ENCODE measurements at regions not wholly inside any gene's neighbourhood (a gene's known extent, or its start where the extent isn't known, plus 50 kb on each side); places are given as distances from the start of the nearest gene placed in this dataset.
A peak's percentile ranks its signal among the peaks of the same experiment; 100 is the strongest.
"Not testable (repeated sequence)": the region's sequence is repeated elsewhere in the genome, so short reads cannot be mapped to it uniquely, and the experiment has no call there.

DNA sequence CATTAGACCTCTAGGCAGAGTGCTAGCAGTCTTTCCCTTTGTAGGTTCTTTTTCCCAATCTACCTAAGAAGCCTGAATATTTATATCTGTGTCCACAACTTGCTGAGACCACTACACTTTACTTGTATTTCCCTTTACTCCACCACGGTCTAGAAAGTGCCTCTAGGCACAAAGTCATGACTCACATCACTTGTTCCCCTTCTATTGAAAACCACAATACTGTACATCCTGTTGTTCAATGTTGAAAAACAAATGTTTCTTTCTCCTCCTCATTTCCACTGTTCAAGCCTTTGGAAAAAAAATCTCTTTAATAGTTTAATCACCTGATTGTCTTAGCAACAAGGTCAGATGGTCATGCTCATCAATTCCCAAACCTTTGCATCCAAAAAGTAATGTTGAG, 326.7 kb downstream of the GUCY2F start:
- DNase-seq = no peak

DNA sequence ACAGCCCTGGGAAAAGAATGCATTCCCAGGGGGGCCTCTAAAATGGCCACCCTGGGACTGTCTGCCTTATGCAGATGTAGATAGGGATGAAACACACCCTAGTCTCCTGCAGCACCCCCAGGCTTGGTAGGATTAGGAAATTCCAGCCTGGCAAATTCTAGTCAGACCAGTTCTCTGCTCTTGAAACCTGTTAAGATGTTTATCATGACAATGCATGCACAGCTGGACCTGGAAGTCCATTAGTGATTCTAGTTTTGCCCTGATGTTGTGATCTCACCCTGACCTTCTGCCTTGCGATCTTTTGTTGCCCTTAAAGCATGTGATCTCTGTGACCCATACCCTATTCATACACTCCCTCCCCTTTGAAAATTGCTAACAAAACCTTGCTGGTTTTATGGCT, 337.7 kb downstream of the GUCY2F start:
- DNase-seq = not testable (repeated sequence)

DNA sequence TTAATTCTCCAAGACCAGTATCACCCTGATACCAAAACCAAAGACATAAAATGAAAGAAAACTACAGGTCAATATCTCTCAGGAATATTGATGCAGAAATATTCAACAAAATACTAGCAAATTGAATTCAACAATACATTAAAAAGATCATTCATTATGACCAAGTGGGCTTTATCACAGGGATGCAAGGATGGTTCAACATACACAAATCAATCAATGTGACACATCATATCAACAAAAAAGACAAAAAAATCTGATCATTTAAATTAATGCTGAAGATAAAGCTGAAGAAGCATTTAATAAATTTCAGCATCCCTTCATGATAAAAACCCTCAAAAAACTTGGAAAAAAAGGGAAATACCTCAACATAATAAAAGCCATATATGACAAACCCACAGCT, 341.4 kb downstream of the GUCY2F start:
- no peak for DNase-seq

DNA sequence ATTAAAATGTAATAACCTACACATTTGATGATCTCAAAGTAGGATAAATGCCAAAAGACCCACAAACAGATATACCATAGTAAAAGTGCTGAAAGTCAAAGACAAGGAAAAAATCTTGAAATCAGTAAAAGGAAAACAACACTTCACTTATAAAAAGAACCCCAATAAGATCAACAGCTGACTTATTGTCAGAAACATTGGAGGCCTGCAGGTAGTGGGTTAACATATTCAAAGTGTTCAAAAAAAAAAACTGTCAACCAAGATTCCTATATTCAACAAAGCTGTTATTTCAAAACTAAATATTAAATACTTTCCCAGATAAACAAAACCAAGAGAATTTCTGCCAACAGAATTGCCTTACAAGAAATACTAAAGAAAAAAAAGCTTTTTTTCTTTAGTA, 347.1 kb downstream of the GUCY2F start:
- no peak for DNase-seq

DNA sequence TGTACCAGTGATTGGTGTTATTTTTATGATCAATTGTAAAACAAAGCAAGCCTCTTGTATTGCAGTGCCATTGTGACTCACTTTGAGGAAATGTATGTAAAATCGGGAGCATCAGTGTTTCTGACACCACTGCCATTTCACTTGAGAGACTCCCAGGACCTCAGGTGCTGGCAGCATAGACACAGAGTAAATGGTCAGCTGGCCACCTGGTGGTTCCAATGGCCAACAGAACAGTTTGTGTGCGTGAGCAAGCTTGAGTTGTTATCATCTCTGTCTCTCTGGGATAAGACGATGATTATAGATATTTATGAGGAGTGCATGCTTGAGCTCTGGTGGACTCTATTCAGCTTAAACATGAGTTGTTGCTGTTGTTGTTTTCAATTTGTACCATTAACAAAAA, 356.6 kb downstream of the GUCY2F start:
- no peak for DNase-seq

DNA sequence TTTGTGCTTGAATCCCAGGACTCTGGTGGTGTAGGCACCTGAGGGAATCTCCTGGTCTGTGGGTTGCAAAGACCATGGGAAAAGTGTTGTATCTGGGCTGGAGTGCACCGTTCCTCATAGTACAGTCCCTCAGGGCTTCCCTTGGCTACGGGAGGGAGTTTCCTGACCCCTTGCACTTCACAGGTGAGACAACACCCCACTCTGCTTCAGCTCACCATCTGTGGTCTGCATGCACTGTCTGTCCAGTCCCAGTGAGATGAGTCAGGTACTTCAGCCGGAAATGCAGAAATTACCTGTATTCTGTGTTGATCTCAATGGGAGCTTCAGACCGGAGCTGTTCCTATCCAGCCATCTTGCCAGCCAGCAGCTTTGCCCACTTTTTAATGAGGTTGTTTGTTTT, 353.0 kb upstream of the IRS4 start:
- DNase-seq = no peak

DNA sequence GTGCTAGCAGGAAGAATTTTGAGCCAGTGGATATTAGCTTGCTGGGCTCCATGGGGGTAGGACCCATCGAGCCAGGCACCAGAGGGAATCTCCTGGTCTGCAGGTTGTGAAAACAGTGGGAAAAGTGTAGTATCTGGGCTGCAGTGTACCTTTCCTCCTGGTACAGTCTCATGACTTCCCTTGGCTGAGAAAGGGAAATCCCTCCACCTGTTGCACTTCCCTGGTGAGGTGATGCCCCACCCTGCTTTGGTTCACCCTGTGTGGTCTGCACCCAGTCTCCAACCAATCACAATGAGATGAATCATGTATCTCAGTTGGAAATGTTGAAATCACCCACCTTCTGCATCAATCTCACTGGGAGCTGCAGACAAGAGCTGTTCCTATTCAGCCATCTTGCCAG, 341.4 kb upstream of the IRS4 start:
- no peak for DNase-seq

DNA sequence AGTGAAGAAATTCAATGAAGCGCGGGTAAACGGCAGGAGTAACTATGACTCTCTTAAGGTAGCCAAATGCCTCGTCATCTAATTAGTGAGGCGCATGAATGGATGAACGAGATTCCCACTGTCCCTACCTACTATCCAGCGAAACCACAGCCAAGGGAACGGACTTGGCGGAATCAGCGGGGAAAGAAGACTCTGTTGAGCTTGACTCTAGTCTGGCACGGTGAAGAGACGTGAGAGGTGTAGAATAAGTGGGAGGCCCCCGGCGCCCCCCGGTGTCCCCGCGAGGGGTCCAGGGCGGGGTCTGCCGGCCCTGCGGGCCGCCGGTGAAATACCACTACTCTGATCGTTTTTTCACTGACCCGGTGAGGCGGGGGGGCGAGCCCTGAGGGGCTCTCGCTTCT, 317.8 kb upstream of the IRS4 start:
- not testable (repeated sequence) for DNase-seq

DNA sequence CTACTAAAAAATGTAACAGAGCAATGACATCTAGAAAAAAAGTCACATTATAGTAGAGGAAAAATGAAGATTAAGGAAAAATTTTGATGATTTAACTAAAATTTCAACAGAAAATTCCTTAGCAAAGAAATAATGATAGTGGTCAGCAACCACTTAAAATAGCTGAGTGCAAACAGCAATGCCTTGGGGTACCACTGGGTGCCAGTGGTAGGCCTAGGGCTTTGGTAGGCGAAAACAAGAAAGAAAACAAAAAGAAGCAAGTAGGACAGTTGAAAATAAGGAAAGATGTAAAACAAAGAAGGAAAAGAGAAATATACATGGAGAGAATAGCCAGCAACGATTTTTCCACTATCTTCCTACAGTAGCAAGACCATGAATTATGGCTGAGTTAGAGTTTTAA, 313.5 kb upstream of the IRS4 start:
- no peak for DNase-seq

DNA sequence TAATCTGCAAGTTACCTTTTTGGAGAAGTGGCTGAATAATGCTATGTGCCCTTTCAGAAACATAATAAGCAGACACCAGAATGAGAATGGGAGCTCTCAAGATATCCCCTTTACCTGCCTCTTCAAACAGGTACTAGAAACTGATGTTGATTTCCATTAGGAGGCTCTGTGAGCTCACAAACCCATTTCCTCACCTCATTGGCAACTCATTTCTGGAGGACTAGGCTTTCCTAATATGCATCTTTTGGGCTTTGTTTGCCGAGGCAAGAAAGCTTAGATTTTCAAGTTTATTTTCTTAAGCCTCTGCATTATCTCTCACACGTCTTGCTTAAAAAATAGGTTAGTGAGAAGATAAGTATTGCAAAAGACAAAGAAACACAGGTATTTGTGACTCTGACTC, 313.1 kb upstream of the IRS4 start:
- no peak for DNase-seq

DNA sequence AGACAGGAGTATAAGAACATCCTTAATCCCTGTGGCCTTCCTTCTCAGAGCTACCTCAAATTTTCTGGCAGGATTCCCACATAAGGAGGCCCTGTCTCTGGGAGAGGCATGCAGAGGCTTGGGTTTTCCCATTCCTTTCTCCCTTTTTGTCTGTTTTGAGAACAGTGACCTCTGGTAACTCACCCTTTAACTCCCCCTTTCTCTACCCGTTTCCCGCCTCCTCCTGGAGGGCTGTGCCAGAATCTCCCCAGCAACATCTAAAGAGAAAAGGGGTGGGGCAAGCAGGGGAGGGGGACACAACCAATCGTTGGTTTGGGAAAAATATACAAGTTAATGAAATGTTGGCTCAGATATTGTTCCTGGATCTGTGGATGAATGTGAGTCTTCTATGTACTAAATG, 303.7 kb upstream of the IRS4 start:
- no peak for DNase-seq

DNA sequence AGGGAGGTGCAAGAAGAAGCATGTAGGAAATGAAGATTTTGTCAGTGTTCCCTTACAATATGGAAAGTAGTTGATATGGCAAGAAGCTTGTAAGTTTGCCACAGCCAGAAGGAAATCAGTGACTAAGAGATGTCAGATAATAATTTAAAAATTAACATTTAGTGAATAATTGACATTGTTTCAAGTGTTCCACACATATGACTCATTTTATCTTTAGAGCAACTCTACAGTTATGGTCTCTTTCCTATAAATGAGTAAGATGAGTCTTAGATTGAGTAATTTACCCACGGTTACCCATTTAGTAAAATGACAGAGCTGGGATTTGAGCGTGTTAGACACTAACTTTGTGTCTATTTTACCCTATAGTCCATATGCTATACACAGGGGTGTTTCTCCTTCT, 300.3 kb upstream of the IRS4 start:
- DNase-seq = peak; percentile 39

DNA sequence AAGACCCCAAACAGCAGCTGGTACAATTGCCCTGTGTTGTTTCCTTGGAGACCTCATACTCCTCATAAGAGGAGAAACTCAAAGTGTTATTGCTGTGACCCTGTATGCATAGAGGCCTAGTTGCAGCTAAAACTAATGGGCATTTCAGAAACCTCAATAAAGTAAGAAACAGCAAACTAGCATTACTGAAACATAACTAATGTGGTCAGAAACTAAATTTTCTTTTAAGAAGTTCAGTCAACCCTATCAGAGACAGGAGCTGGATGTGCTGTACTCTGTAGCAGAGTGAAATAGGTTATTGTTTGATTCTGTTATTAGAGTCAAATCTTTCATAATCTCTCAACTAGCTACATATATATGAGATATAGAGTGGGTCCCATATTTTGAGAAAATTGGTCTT, 257.5 kb upstream of the IRS4 start:
- DNase-seq = no peak

DNA sequence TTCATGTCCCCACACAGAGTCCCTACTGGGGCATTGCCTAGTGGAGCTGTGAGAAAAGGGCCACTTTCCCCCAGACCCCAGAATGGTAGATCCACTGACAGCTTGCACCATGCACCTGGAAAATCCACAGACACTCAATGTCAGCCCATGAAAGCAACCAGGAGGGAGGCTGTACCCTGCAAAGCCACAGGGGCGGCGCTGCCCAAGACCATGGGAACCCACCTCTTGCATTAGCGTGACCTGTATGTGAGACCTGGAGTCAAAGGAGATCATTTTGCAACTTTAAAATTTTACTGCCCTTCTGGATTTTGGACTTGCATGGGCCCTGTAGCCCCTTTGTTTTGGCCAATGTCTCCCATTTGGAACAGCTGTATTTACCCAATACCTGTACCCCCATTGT, 236.5 kb upstream of the IRS4 start:
- DNase-seq = not testable (repeated sequence)

DNA sequence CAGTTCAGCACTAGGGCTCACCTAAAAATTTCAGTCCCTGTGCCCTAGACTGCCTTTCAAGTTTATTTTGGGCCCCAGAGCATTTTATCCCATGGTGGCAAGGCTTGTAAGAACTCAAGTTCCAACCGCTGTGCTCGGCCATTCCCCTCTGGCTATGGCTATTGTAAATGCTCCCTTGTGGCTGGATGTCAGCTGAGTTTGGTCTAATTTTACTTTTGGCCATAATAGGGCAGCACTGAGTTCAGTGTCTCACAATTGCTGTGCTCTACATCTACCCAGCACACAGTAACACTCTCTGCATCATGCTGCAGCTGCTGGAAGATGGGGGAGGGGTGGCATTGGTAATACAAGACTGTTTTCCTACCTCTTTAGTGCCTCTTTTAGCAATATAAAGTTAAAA, 210.8 kb upstream of the IRS4 start:
- no peak for DNase-seq

DNA sequence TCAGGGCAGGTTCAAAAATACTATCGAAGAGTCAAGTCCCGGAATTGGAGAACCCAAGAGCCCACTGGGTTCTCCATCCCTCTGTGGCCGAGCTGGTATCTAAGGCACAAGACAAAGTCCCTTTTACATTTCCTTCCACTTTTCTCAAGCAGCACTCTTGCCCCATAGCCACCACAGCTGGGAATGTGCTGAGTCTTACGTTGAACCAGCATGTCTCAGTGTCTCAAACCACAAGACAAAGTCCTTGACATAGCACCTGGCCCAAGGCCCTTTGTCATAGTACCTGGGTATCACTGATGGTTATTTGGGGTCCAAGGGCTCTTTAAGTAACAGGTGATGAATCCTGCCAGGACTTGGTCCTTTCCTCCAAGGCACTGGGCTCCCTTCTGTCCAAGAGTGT, 210.2 kb upstream of the IRS4 start:
- no peak for DNase-seq

DNA sequence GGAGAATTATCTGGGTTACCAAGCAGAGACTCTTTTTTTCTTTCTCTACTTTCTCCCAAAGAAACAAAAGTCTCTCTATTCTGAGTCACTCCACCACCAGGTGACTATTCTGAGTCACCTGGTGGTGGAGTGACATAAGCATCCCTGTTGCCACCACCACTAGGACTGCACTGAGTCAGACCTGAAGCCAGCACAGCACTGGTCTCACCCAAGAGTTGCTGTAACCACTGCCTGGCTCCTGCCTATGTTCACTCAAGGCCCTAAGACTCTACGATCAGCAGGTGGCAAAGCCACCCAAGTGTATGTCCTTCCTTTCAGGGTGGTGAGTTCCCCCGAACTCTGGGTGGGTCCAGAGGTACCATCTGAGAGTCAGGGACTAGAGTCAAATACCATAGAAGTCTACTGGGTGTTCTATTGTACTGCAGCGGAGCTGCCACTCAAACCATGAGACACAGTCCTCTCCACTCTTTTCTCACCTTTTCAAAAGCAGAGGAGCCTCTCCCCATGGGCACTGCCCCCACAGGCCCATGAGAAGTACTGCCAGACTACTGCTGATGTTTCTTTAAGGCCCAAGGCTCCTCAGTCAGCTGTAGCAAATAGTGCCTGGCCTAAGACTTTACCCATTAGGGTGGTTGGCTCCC, 209.6 kb upstream of the IRS4 start:
- peak; percentile 66 for DNase-seq

DNA sequence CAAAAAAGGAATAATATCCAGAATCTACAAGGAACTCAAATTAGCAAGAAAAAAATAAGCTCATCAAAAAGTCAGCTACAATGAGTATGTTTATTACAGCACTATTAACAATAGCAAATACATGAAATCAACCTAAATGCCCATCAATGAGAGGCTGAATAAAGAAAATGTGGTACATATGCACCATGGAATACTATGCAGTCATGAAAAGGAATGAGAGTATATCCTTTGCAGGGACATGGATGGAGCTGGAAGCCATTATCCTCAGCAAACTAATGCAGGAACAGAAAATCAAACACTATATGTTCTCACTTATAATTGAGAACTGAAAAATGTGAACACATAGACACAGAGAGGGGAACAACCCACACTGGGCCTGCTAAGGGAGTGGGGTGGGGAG, 178.4 kb upstream of the IRS4 start:
- no peak for DNase-seq

DNA sequence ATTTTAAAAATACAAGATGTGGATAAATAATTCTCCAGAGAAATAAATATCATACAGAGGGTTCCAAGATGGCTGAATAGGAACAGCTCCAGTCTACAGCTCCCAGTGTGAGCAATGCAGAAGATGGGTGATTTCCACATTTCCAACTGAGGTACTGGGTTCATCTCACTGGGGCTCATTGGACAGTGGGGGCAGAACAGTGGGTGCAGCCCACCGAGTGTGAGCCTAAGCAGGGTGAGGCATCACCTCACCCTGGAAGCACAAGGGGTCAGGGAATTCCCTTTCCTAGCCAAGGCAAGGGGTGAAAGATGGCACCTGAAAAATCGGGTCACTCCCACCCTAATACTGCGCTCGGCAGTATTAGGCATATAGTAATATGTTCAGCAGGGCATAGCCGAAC, 167.5 kb upstream of the IRS4 start:
- DNase-seq = not testable (repeated sequence)

DNA sequence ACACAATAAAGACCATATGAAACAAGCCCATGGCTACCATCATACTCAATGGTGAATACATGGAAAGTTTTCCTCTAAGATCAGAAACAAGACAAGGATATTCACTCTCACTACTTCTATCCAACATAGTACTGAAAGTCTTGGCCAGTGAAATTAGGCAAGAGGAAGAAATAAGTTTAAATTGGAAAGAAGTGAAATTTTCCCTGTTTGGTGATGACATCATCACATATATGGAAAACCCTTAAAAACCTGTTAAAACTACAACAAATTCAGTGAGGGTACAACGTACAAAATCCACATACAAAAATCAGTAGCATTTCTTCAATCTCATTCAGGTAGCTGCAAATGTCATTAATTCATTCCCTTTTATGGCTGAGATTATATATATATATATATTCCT, 164.0 kb upstream of the IRS4 start:
- DNase-seq = no peak

DNA sequence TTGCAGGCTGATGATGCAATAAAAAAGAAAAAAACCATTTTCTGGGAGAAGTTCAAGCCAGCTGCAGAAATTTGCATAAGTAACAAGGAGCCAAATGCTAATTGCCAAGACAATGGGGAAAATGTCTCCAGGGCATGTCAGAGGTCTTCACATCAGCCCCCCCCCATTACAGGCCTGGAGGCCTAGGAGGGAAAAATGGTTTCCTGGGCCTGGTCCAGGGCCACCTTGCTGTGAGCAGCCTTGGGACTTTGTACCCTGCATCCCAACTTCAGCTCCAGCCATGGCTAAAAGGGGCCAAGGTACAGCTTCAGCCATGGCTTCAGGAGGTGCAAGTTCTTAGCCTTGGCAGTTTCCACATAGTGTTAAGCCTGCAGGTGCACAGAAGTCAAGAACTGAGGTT, 160.0 kb upstream of the IRS4 start:
- DNase-seq = not testable (repeated sequence)

DNA sequence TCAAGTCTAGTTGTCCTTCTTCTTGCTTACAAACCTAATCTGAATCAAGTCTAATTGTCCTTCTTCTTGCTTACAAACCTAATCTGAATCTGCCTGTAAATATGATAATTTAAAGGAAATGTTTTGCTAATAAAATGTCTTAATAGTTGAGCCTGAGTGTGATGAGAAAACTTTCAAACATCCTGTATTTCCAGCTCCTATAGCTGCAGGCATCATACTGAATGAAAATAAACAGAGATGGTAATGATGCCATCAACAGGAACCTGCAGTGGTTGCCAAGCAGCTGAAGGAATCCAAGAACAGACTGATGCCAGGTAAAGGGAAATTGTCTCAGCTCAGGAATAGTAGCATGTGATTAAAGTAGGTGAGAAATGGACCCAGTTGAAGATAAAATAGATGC, 156.1 kb upstream of the IRS4 start:
- no peak for DNase-seq

DNA sequence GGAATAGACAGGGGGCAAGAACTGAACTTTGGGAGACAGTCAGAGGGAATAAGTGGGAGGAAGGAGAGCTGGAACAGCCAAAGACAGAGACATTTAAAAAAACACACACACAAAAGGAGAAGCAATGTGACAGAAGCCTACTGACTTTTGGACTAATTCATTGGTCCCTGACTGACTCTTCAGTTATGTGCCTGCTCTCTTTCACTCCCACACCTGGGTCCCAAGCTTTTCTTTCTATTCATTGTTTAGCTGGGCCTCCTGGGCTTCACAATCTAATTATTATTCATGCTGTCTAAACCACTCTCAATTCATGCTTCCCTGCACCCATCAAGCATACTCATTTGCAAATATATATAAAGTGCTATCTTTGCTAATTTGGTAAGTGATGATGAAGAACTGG, 139.2 kb upstream of the IRS4 start:
- DNase-seq = no peak

DNA sequence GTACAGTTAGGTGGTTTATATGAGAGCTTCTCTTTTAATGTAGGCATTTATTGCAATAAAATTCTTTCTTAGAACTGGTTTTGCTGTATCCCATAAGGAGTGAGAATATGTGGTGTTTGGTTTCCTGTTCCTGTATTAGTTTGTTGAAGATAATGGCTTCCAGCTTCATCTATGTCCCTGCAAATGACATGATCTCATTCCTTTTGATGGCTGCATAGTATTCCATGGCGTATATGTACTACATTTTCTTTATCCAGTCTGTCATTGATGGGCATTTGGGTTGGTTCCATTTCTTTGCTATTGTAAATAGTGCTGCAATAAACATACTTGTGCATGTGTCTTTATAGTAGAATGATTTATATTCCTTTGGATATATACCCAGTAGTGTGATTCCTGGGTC, 106.7 kb upstream of the IRS4 start:
- not testable (repeated sequence) for DNase-seq

DNA sequence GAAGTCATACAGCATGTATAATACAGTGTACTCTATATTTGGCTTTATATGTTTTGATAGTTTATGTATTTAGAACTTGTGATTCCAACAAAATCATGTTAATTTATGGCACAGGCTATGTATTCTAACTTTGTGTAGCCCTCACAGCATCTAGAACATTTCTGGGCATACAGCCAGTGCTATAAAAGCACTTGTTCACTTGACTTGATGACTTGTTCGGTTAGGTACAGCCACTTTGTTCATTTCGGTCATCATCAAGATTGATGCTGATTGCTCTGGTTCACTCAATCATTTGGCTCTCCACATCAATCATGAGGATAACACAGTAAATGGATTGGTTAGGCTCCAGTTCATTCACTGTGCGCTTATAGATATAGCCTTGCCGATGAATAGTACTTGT, 97.6 kb upstream of the IRS4 start:
- no peak for DNase-seq

DNA sequence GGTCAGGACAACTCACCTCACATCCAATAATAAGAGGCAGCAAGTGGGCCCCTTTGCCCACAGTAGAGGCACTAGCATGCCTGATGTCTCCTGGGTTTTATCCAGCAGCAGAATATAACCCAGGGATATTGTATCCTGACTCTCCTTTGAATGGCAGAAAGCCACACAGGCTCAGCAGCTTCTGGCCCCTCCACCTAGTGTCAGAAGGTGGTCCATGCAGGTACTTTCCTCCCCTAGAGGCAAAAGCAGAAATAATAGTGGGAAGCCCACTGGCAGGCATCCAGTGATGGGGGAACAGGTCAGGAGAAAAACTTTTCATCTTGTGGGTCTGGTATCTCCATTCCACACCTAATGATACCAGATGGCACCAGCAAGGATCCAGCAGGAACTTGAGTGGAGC, 75.5 kb upstream of the IRS4 start:
- no peak for DNase-seq
